ENCODE measurements at regions not wholly inside any gene's neighbourhood (a gene's known extent, or its start where the extent isn't known, plus 50 kb on each side); places are given as distances from the start of the nearest gene placed in this dataset.
"Not testable (repeated sequence)": the region's sequence is repeated elsewhere in the genome, so short reads cannot be mapped to it uniquely, and the experiment has no call there.

DNA sequence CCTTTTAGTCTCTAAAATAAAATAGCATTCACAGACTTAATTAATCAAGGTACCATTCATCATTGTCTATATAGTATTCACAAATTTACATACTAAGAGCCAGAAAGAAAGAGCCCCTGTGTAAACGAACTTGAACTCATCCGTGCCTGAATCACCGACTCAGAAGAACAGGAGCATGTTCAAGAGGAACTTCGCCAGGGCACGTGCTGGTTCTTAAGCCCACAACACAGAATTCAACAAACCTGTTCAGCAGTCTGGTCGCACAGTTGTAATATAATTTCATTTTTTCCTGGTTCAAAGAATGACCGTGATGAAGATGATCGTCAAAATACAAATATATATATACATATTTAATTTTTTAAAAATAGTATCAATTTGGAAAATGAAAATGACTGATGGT is 141.9 kb downstream of the CETN3 start:
- in situ Hi-C loops (cut with HindIII; ENCODE audit: low sequenced_read_pairs): no loop called here
- H3K4me3 ChIP-seq (ENCODE audit: low read depth, low read length): no peak overlapping the region
- no peak for DNase-seq (ENCODE audit: low read depth, low spot score)
- TF ChIP-seq, protein P1, sequence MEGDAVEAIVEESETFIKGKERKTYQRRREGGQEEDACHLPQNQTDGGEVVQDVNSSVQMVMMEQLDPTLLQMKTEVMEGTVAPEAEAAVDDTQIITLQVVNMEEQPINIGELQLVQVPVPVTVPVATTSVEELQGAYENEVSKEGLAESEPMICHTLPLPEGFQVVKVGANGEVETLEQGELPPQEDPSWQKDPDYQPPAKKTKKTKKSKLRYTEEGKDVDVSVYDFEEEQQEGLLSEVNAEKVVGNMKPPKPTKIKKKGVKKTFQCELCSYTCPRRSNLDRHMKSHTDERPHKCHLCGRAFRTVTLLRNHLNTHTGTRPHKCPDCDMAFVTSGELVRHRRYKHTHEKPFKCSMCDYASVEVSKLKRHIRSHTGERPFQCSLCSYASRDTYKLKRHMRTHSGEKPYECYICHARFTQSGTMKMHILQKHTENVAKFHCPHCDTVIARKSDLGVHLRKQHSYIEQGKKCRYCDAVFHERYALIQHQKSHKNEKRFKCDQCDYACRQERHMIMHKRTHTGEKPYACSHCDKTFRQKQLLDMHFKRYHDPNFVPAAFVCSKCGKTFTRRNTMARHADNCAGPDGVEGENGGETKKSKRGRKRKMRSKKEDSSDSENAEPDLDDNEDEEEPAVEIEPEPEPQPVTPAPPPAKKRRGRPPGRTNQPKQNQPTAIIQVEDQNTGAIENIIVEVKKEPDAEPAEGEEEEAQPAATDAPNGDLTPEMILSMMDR (IDR thresholded peaks at IDR 0.05; ENCODE audit: low read depth, low read length): no peak

DNA sequence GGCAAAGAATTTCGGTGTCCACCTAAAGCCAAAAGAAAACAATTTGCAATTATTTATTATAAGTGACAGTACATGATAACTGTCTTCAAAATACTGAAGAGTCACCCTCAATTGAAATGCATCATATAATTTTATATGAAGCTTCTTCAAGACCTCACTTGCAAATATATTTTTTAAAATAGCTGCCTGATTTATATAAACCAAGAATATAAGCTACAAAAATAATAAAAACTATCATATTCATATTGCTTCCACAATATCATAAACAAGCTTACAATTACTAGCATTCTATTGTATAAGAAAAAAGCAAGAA is 144.1 kb downstream of the CETN3 start:
- in situ Hi-C loops (cut with HindIII; ENCODE audit: low sequenced_read_pairs): no loop called here
- DNase-seq (ENCODE audit: low read depth, low spot score): no peak
- H3K4me3 ChIP-seq (ENCODE audit: low read depth, low read length): no peak overlapping the region
- TF ChIP-seq, protein P1 (IDR thresholded peaks at IDR 0.05; ENCODE audit: low read depth, low read length): no peak

DNA sequence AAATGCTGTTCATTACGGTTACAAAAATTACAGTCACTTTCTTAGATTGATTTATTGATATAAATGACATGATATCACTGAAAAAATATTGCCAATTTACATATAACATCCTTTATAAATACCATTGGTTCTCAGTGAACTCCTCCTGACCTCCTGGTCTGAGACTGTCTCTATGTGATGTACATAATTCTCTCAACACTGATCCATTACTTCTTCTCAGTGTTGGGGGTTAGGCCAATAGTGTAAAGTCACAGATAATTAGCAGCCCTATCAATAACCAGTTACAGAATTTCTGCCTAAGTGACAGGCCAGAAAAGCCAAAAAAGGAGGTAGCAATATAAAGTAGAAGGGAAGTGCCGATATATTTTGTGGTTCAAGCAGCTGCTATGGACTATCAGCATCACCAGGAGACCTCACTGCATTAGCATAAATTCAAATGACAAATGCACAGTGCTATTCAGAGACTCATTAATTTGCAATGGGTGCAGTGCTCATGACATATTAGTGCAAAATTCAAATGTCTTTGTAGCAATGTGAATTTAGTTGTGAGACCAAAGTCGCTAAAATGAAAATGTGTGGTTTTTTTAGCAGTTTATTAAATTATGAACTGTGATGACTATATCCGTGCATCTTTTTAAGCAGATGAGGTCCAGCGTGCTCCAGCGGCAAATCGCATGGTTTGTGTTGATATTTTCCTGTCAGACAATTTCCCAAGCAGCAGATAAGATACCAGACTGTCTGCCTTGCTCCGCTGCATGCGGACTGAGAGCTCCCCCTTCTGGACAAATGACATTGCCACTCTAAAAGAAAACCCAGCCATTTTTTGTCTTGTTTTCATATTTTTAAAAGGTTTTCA is 144.6 kb downstream of the CETN3 start:
- H3K4me3 ChIP-seq (ENCODE audit: low read depth, low read length): no peak overlapping the region
- in situ Hi-C loops (cut with HindIII; ENCODE audit: low sequenced_read_pairs): no loop called here
- peak; percentile 79 for DNase-seq (ENCODE audit: low read depth, low spot score)
- TF ChIP-seq, protein P1 (IDR thresholded peaks at IDR 0.05; ENCODE audit: low read depth, low read length): peak; percentile 93

DNA sequence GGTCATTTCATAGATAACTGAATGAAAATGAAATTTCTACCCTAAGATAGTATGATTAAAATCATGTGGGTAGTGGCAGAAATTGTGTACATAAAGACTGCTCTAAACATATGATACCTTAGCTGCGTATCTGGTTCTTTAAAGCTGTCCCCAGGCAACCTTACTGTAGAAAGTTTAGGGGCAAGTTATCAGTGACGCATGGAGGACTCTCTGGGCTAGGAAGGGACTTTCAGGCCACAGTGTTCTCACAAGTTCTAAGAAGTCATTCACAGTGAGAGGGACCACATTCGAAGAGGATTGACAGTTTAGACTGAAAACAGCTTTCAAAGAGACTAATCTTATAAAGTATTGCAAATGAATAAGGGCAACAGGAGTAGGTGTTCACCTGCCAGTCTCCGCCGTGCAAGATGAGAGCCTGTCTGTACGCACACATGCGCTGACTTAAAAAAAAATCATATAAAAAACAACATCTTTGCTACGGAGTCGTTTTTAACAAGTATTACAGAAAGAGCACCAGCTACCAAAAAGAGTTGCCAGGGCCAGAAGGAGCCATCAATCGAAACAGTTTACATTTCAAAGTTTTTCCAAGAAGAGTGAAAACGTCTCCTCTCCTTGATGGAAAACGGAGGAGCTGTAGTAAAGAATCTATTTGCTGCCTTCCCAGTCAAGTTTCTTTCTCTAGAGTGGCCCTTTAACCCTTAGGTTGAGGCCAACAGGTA is 146.3 kb downstream of the CETN3 start:
- in situ Hi-C loops (cut with HindIII; ENCODE audit: low sequenced_read_pairs): no loop called here
- H3K4me3 ChIP-seq (ENCODE audit: low read depth, low read length): no peak overlapping the region
- TF ChIP-seq, protein P1 (IDR thresholded peaks at IDR 0.05; ENCODE audit: low read depth, low read length): no peak
- no peak for DNase-seq (ENCODE audit: low read depth, low spot score)

DNA sequence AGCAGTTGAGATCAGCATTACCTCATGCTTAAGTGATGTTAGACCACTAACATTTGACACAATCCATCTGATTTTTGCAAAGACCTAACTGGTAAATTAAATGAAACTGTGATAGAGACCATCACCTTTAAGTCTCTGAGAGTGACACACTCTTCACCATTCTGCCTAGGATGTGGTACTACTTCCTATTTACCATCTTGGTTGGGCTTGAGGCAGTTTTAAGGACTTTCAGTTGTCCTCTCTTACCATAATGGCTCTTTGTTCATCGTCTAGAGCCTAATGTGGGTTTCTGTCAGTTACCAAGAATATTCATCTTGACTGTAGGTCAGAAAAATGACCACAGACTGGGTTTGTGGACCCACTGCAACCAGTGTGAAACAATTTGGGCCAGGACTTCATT is 158.1 kb downstream of the CETN3 start:
- in situ Hi-C loops (cut with HindIII; ENCODE audit: low sequenced_read_pairs): no loop called here
- DNase-seq (ENCODE audit: low read depth, low spot score): no peak
- TF ChIP-seq, protein P1 (IDR thresholded peaks at IDR 0.05; ENCODE audit: low read depth, low read length): no peak
- no peak overlapping the region for H3K4me3 ChIP-seq (ENCODE audit: low read depth, low read length)

DNA sequence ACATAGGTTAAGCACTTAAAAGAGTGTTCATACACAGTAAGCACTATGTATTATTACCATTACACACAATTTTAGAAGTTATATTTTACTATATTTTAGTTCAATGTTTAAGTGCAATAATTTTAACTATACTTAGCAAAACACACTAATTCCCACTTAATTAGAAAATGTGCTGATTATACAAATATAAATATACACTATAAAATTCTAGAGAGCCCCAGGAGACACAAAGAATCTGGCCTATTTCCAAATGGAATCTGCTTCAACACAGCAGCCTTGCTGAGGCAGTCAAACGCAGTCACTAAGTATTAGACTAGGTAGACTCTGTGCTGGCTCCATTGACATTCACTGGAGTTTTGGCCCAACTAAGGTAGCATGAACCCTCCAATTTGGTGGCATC is 160.9 kb downstream of the CETN3 start:
- DNase-seq (ENCODE audit: low read depth, low spot score): no peak
- in situ Hi-C loops (cut with HindIII; ENCODE audit: low sequenced_read_pairs): no loop called here
- no peak overlapping the region for H3K4me3 ChIP-seq (ENCODE audit: low read depth, low read length)
- TF ChIP-seq, protein P1 (IDR thresholded peaks at IDR 0.05; ENCODE audit: low read depth, low read length): no peak

DNA sequence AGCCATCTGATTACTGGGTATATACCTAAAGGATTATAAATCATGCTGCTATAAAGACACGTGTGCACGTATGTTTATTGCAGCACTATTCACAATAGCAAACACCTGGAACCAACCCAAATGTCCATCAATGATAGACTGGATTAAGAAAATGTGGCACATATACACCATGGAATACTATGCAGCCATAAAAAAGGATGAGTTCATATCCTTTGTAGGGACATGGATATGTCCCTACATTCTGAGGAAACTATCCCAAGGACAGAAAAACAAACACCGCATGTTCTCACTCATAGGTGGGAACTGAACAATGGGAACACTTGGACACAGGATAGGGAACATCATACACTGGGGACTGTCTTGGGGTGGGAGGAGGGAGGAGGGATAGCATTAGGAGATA is 165.7 kb downstream of the CETN3 start:
- H3K4me3 ChIP-seq (ENCODE audit: low read depth, low read length); DNase-seq (ENCODE audit: low read depth, low spot score); in situ Hi-C loops (cut with HindIII; ENCODE audit: low sequenced_read_pairs): not testable (repeated sequence)
